Endodermal cell (in vitro differentiated cells): ENCODE measurements at regions not wholly inside any gene's neighbourhood (a gene's known extent, or its start where the extent isn't known, plus 50 kb on each side); places are given as distances from the start of the nearest gene placed in this dataset.

ENCODE experiments used
- DNase-seq: peaks from one replicate; pipeline ENCODE4 v3.0.0-alpha.2; 2017
- H3K27ac ChIP-seq: 2 replicates; pipeline ENCODE4 v1.5.1; 2013; ENCODE audit warnings: mild to moderate bottlenecking, low read depth, low read length, moderate library complexity
- H3K27me3 ChIP-seq: 2 replicates; pipeline ENCODE4 v1.6.1; 2013; ENCODE audit warnings: mild to moderate bottlenecking, low read length, moderate library complexity; ENCODE audit not compliant: insufficient read depth, control insufficient read depth, poor library complexity, severe bottlenecking
- H3K36me3 ChIP-seq: 2 replicates; pipeline ENCODE4 v1.7.0; 2013; ENCODE audit warnings: mild to moderate bottlenecking, low read length, moderate library complexity; ENCODE audit not compliant: control insufficient read depth, insufficient read depth
- H3K4me1 ChIP-seq: one replicate; pipeline ENCODE4 v1.7.0; 2013; ENCODE audit warnings: low read length; ENCODE audit not compliant: control insufficient read depth, insufficient read depth
- H3K4me3 ChIP-seq: 2 replicates; pipeline ENCODE4 v1.5.1; 2013; ENCODE audit warnings: mild to moderate bottlenecking, low read length, moderate library complexity
- H3K9ac ChIP-seq: 2 replicates; pipeline ENCODE4 v1.6.1; 2013; ENCODE audit warnings: mild to moderate bottlenecking, low read length, moderate library complexity; ENCODE audit not compliant: poor library complexity, severe bottlenecking; ENCODE audit errors: extremely low read depth
- H3K9me3 ChIP-seq: 2 replicates; pipeline ENCODE4 v1.6.1; 2013; ENCODE audit warnings: mild to moderate bottlenecking, low read length, moderate library complexity; ENCODE audit not compliant: control insufficient read depth
- H3K27ac Mint-ChIP-seq: 2 replicates; pipeline ENCODE4 v1.8.0; 2020; ENCODE audit warnings: mixed read lengths
- H3K27me3 Mint-ChIP-seq: 2 replicates; pipeline ENCODE4 v1.8.0; 2021; ENCODE audit warnings: mild to moderate bottlenecking, mixed read lengths; ENCODE audit not compliant: insufficient read depth
- H3K36me3 Mint-ChIP-seq: 2 replicates; pipeline ENCODE4 v1.8.0; 2020; ENCODE audit warnings: low read depth, mixed read lengths
- H3K4me1 Mint-ChIP-seq: 2 replicates; pipeline ENCODE4 v1.8.0; 2020; ENCODE audit warnings: mixed read lengths
- H3K4me3 Mint-ChIP-seq: 2 replicates; pipeline ENCODE4 v1.8.0; 2020; ENCODE audit warnings: mild to moderate bottlenecking, moderate library complexity, mixed read lengths
- H3K9me3 Mint-ChIP-seq: 2 replicates; pipeline ENCODE4 v1.8.0; 2020; ENCODE audit warnings: mild to moderate bottlenecking, mixed read lengths
- CTCF ChIP-seq: fragments of 200-600 bp; sonication (generic); conservative IDR thresholded peaks from 2 replicates; pipeline ENCODE4 v1.5.0; 2021; ENCODE audit warnings: antibody characterized with exemption, mild to moderate bottlenecking
- WGBS, 2 experiments: methylation state at CpG; one replicate each; pipeline versions ENCODE4 v1.1.5 to v1.1.7; 2013; ENCODE audit warnings: missing lambda C conversion rate in 2 of 2, mixed read lengths in 1 of 2; ENCODE audit not compliant: insufficient coverage in 1 of 2, insufficient read length in 1 of 2; 5-methylcytosine and 5-hydroxymethylcytosine counted together

- no peak overlapping the region for H3K4me3 Mint-ChIP-seq
- peaks cover 2% of the 10 kb centered on the region for H3K36me3 Mint-ChIP-seq
- Histone ChIP-seq H3K27ac (no peak overlapping the region), H3K36me3 (no peaks in the 10 kb centered on the region), H3K4me3 (no peak overlapping the region), H3K9me3 (peaks cover 28% of the 10 kb centered on the region), H3K4me1 (peaks cover 24% of the 10 kb centered on the region), H3K9ac (no peak overlapping the region), H3K27me3 (peaks cover 66% of the 10 kb centered on the region)
- TF ChIP-seq CTCF: no peak
- 36 to 44% methylated on average over 2 of the region's 2 CpGs for WGBS, 2 experiments
- peak; percentile 49 for DNase-seq
- peaks cover 47% of the 10 kb centered on the region for H3K4me1 Mint-ChIP-seq
- peaks cover 18% of the 10 kb centered on the region for H3K9me3 Mint-ChIP-seq
- peaks cover 41% of the 10 kb centered on the region for H3K27me3 Mint-ChIP-seq
- no peak overlapping the region for H3K27ac Mint-ChIP-seq
These were observed 277.0 kb downstream of the CDH2 start for GRCh38 chr18:27899893-27900292.

- H3K27me3 Mint-ChIP-seq: peaks cover 19% of the 10 kb centered on the region
- no peaks in the 10 kb centered on the region for H3K9me3 Mint-ChIP-seq
- H3K36me3 ChIP-seq: no peaks in the 10 kb centered on the region
- H3K36me3 Mint-ChIP-seq: no peaks in the 10 kb centered on the region
- 95 to 96% methylated on average over 3 of the region's 3 CpGs for WGBS, 2 experiments
- H3K27me3 ChIP-seq: peaks cover 48% of the 10 kb centered on the region
- peaks cover 13% of the 10 kb centered on the region for H3K4me1 ChIP-seq
- H3K27ac Mint-ChIP-seq: no peak overlapping the region
- TF ChIP-seq CTCF: no peak
- peaks cover 27% of the 10 kb centered on the region for H3K4me1 Mint-ChIP-seq
- DNase-seq: no peak
- no peak overlapping the region for H3K27ac ChIP-seq
- no peak overlapping the region for H3K4me3 ChIP-seq
- no peaks in the 10 kb centered on the region for H3K9me3 ChIP-seq
- H3K9ac ChIP-seq: no peak overlapping the region
- H3K4me3 Mint-ChIP-seq: no peak overlapping the region
These were observed 282.2 kb downstream of the CDH2 start for GRCh38 chr18:27894746-27895145.

- H3K4me3 ChIP-seq: no peak overlapping the region
- H3K27ac Mint-ChIP-seq: no peak overlapping the region
- H3K27ac ChIP-seq: no peak overlapping the region
- no peak for TF ChIP-seq CTCF
- H3K27me3 Mint-ChIP-seq: peaks cover 23% of the 10 kb centered on the region
- peaks cover 7% of the 10 kb centered on the region for H3K4me1 Mint-ChIP-seq
- H3K9me3 ChIP-seq: no peaks in the 10 kb centered on the region
- 0% methylated on average over 1 of the region's 2 CpGs for WGBS, 2 experiments
- no peaks in the 10 kb centered on the region for H3K36me3 ChIP-seq
- H3K9me3 Mint-ChIP-seq: no peaks in the 10 kb centered on the region
- no peak for DNase-seq
- H3K4me3 Mint-ChIP-seq: no peak overlapping the region
- H3K36me3 Mint-ChIP-seq: no peaks in the 10 kb centered on the region
- peaks cover 24% of the 10 kb centered on the region for H3K27me3 ChIP-seq
- H3K4me1 ChIP-seq: no peaks in the 10 kb centered on the region
- no peak overlapping the region for H3K9ac ChIP-seq
These were observed 289.0 kb downstream of the CDH2 start for GRCh38 chr18:27887711-27888495.
